Kidney tubule cell (primary cell): ENCODE measurements at regions not wholly inside any gene's neighbourhood (a gene's known extent, or its start where the extent isn't known, plus 50 kb on each side); places are given as distances from the start of the nearest gene placed in this dataset.
"Not testable (repeated sequence)": the region's sequence is repeated elsewhere in the genome, so short reads cannot be mapped to it uniquely, and the experiment has no call there.

Experiments
- DNase-seq: peaks from one replicate; pipeline ENCODE4 v3.0.0-alpha.2; 2018; ENCODE audit warnings: low spot score

- DNase-seq, result no peak
Observed at GRCh38 chr12:116432314-116432750, 126.8 kb upstream of the MAP1LC3B2 start.

DNA sequence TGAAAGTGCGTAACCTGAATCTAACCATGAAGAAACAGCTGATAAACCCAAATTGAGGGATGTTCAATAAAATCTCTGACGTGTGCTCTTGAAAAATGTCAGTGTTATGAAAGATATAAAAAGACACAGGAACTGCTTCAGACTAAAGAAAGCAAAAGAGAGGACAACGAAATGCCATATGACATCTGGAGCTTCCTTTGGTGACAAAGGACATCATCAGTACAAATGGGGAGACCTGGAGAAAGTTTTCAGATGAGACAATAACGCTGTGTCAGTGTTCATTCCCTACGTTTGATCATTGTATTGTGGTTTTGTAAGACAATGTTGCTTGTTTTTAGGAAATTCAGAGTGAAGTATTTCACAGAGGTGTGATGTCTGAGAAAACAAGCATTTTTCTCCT, 125.9 kb upstream of the MAP1LC3B2 start:
- no peak for DNase-seq

DNA sequence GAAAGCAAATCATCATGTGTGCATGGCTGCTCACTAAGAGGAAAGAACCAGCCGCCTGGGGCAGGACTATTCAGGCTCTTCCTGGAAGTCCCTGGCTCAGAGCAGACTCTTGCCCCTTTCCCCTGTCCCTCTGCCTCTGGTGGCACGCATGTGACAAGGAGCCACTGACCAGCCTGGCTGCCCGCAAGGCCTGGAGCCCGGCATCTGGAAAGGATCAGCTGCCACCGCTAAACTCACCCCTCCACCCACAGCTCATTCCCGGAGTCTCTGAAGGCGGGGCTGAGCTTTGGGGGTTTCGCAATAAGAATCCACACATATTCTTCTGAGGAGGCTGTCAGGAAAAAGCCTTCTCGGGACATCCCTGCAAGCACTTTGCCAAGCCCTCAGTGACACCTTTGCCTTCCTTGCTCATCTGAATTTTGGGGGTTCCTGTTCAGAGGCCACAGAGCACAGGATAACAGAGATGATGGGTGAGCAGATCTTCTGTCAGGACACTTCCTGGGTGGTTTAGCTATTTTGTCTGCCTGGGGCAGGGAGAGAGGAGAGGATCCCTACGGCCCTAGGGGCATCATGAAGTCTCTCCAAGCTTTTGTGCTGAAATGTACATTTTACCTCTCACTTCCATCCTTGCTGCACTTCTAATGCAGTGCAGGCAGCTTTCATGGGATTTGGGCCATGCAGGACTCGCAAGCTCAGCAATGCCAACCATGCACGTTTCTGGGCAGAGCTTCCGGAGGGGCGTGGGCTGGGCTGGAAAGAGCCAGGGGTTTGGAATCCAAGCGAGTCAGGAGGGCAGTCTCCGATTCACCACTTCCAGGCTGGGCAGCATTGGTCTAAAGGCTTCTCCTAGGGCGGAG, 124.8 kb upstream of the MAP1LC3B2 start:
- DNase-seq, result peak; percentile 78

GRCh38 chr12:116435984-116436383, 123.2 kb upstream of the MAP1LC3B2 start:
- DNase-seq, result no peak

GRCh38 chr12:116436561-116437249, 122.5 kb upstream of the MAP1LC3B2 start:
- no peak for DNase-seq

DNA sequence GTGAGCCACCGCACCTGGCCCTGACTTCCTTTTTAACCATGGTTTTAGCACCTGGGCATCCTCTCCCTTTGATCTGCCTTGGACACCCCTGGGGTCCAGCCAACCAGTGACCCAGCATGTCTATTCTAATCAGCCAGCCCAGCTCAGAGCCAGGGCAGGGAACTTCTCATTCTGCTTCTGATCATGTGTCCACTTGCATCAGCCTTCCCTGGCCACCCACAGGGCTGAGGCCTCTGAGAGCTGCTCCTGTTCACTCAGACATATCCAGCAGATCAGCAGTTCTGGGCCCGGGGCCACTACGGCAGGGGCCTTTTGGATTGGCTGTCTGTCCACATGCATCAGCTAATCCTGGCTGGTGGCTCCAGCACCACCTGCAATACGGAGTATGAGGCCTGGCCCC, 117.9 kb upstream of the MAP1LC3B2 start:
- DNase-seq, result peak; percentile 17

GRCh38 chr12:116442304-116442703, 116.9 kb upstream of the MAP1LC3B2 start:
- no peak for DNase-seq

DNA sequence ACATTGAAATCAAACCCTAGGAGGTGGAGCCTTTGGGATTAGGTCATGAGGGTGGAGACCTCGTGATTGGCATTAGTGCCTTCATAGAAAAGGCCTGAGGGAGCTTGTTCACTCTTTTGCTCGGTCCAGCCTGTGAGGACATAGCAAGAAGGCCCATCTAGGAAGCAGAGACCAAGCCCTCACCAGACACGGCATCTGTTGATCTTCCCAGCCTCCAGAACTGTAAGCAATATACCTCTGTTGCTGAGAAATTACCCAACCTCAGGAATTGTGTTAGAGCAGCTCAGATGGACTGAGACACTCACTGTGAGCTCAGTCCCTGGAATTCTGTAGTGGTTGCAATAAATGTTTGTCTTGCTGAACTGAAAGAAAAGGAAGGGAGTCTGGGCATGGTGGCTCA, 116.2 kb upstream of the MAP1LC3B2 start:
- DNase-seq, result no peak

DNA sequence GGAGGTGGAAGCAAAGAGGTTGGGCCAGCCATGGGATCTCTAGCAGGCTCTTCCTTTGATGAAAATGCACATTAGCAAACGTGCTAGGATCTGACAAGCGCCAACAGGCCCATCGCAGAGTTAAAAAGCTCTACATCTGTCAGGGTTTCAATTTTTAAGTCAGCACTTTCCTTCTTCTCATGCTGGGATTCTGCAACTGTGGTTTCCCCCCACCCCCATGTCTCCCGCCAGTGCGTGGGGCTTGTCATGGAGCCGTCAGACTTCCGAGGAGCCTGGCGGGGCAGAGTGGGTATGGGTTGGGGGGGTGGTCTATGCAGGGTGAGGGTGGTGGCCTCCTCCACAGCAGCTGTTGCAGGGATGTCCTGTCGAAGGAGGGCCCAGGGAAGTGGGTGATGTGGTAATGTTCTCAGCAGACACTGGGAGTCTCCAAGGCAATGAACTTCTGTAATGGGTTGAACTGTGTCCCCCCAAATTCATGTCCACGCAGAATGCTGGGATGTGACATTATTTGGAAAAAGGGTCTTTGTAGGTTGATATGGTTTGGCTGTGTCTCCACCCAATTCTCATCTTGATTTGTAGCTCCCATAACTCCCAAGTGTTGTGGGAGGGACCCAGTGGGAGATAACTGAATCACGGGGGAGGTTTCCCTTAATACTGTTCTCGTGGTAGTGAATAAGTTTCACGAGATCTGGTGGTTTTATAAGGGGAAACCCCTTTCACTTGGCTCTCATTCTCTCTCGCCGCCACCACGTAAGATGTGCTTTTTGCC, 115.2 kb upstream of the MAP1LC3B2 start:
- no peak for DNase-seq

GRCh38 chr12:116444590-116444943, 114.6 kb upstream of the MAP1LC3B2 start:
- no peak for DNase-seq

DNA sequence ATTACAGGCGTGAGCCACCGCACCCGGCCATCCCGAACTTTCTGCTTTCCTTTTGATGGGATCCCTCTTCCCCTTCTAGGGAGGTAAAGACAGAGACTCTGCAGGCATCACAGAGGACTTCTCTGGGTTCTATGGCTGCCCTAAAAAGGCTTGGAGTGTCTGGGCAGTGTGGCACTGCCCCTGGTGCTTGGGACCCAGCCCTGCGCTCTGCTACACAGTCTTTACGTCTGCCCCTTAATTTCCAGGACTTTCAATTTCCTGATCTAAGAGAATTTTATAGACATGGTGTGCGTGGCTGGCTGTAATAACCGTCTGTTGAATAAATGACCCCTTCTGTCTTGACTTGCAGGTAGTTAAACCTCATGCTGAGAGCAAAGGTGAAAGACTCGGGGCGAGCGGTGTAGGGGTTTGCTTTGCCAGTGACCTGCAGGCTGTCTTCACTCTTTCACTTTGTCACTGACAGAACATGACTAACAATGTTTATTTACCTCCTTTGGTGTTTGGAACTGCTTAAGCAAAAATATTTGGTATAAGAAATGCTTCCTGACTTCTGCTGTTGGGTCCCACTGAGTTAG, 110.9 kb upstream of the MAP1LC3B2 start:
- no peak for DNase-seq

- DNase-seq, result no peak
Observed at GRCh38 chr12:116450406-116450910, 108.7 kb upstream of the MAP1LC3B2 start.

- DNase-seq, result not testable (repeated sequence)
Observed at GRCh38 chr12:116452975-116453374, 106.2 kb upstream of the MAP1LC3B2 start.

- DNase-seq, result no peak
Observed at GRCh38 chr12:116453631-116454030, 105.5 kb upstream of the MAP1LC3B2 start.

- DNase-seq, result no peak
Observed at GRCh38 chr12:116454076-116454475, 105.1 kb upstream of the MAP1LC3B2 start.

DNA sequence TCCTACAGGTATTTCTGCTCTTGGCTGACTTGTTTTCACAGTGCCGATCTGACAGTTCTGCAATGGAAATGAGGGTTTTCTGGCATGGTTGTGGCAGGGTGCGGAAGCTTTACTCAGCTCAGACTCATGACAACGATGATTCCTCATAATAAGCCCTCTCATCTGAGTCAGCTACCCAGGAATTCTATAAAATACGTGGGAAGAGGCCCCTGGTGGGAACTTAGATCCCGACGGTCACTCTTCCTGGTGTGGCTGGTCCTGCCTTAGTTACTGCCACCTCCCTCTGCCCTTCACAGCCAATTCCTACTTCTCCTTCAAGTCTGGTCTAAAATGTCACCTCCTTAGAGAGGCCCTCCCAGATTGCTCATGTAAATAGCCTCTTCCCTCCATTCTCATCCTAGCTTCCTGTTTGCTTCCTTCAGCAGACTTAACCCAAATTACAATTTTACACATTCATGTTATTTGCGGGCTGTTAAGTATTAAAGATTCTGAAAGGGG, 104.2 kb upstream of the MAP1LC3B2 start:
- DNase-seq, result peak; percentile 90

DNA sequence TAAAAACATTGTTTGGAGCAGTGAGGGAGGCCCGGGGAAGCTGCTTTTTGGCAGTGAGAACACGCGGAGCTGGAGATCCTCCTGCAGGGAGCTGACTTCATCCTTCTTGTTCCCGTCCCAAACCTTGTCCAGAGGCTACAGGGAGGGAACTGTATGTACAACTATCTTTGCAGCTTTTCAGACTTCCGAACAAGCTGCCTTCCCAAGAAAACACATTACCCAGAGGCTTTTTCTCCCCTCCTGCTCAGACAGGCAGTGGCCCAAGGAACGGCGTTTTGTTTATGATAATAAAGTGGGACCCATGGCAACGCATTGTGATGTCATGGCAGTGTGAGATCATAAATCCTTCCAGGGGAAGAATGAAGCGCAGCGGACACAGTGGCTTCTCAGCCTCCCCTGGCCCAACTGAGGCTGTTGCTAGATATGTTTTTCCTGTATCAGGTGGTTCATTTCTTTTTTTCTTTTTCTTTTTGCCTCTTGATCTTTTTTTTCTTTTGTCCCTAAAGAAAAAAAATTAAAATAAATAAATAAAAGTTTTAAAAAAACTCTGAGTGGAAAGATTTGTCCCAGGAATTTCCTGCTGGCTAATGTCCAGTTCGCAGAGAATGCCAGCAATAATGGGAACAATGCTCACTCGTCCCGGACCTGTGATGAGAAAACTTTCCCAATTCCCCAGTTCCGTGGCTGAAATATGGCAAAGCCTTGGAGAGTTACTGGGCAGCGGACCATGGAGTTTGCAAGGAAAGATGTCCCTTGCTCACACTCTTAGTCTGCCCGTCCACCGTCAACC, 103.4 kb upstream of the MAP1LC3B2 start:
- DNase-seq, result peak; percentile 91

GRCh38 chr12:116456330-116457082, 102.7 kb upstream of the MAP1LC3B2 start:
- DNase-seq, result no peak

DNA sequence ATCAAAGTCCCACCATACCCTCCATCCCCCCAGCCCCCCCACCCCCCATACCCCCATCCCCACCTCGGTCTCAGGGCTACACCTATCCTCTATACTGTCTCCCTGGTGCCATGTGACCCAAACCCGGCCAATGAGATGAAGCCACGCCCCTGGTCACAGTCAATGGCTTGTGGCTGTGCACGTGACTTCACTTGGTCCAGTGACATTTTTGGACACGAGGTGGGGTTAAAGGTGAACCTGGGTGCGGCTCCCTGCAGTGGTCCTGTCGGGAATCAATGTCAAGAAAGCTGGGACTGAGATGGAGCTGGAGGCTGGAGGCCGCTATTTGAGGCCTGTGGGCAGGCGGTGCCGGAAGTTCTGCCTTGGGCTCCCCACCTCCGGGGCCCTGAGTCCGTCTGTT, 100.7 kb upstream of the MAP1LC3B2 start:
- no peak for DNase-seq
